D341Med (cell line): ENCODE measurements at regions not wholly inside any gene's neighbourhood (a gene's known extent, or its start where the extent isn't known, plus 50 kb on each side); places are given as distances from the start of the nearest gene placed in this dataset.
"Not testable (repeated sequence)": the region's sequence is repeated elsewhere in the genome, so short reads cannot be mapped to it uniquely, and the experiment has no call there.

Experiments used
- DNase-seq: peaks from one replicate; pipeline ENCODE4 v3.0.0; 2012; ENCODE audit warnings: low spot score

- DNase-seq = no peak
Measured at GRCh38 chr6:51477711-51478311, 609.6 kb downstream of the PKHD1 start.

- DNase-seq = no peak
Measured at GRCh38 chr6:51479296-51479695, 608.1 kb downstream of the PKHD1 start.

- DNase-seq = no peak
Measured at GRCh38 chr6:51480040-51480439, 607.4 kb downstream of the PKHD1 start.

- not testable (repeated sequence) for DNase-seq
Measured at GRCh38 chr6:51485869-51486268, 601.5 kb downstream of the PKHD1 start.

GRCh38 chr6:51487937-51488336 lies 599.5 kb downstream of the PKHD1 start:
- no peak for DNase-seq

GRCh38 chr6:51489133-51489532 lies 598.3 kb downstream of the PKHD1 start:
- no peak for DNase-seq

- DNase-seq = no peak
Measured at GRCh38 chr6:51490101-51490500, 597.3 kb downstream of the PKHD1 start.

GRCh38 chr6:51494342-51494741 lies 593.1 kb downstream of the PKHD1 start:
- no peak for DNase-seq

- no peak for DNase-seq
Measured at GRCh38 chr6:51495096-51495495, 592.3 kb downstream of the PKHD1 start.

GRCh38 chr6:51495610-51496396 lies 591.6 kb downstream of the PKHD1 start:
- no peak for DNase-seq

GRCh38 chr6:51502996-51503395 lies 584.4 kb downstream of the PKHD1 start:
- DNase-seq = no peak

- DNase-seq = no peak
Measured at GRCh38 chr6:51505434-51505833, 582.0 kb downstream of the PKHD1 start.

GRCh38 chr6:51509597-51509996 lies 577.8 kb downstream of the PKHD1 start:
- no peak for DNase-seq

- DNase-seq = no peak
Measured at GRCh38 chr6:51511081-51511480, 576.3 kb downstream of the PKHD1 start.

- no peak for DNase-seq
Measured at GRCh38 chr6:51513891-51514747, 573.3 kb downstream of the PKHD1 start.

- no peak for DNase-seq
Measured at GRCh38 chr6:51514748-51515402, 572.5 kb downstream of the PKHD1 start.

- no peak for DNase-seq
Measured at GRCh38 chr6:51526049-51526448, 561.4 kb downstream of the PKHD1 start.

- no peak for DNase-seq
Measured at GRCh38 chr6:51526922-51527321, 560.5 kb downstream of the PKHD1 start.

GRCh38 chr6:51528556-51528955 lies 558.9 kb downstream of the PKHD1 start:
- no peak for DNase-seq

- DNase-seq = no peak
Measured at GRCh38 chr6:51529240-51529639, 558.2 kb downstream of the PKHD1 start.

GRCh38 chr6:51531623-51532022 lies 555.8 kb downstream of the PKHD1 start:
- peak; percentile 25 for DNase-seq

GRCh38 chr6:51533962-51534361 lies 553.5 kb downstream of the PKHD1 start:
- no peak for DNase-seq
